ENCODE measurements at regions not wholly inside any gene's neighbourhood (a gene's known extent, or its start where the extent isn't known, plus 50 kb on each side); places are given as distances from the start of the nearest gene placed in this dataset.

DNA sequence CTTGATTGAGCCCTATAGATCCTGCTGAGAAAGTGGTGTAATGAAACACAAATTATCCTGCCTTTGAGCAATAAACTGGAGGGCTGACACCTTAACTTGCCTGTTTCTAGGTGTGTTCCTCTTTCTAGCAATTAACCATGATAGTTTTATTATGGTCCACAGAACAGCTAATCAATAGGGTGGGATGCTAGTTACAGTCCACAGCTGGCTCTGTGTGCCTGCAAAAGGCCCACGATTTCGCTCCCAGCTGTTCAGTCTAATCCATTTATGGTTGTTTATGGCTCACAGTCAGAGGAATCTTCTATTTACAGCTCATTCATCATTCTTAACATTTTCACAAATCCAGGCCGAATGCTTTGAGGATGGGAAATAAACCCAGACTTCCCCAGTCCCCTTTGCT is 674.9 kb downstream of the SMARCA1 start:
- Histone ChIP-seq H3K36me3 (ENCODE audit: insufficient read depth) (no peaks in the 10 kb centered on the region), H3K27me3 (ENCODE audit: insufficient read depth, low read depth) (no peaks in the 10 kb centered on the region), H3K79me2 (ENCODE audit: insufficient read depth, low read depth) (no peaks in the 10 kb centered on the region), H3K4me1 (ENCODE audit: low read depth, poor library complexity, severe bottlenecking) (no peaks in the 10 kb centered on the region), H3K4me2 (no peak overlapping the region), H3K4me3 (IDR thresholded peaks at IDR 0.05; ENCODE audit: insufficient read depth, low read depth, low read length) (no peak overlapping the region), H4K20me1 (ENCODE audit: insufficient read depth) (no peaks in the 10 kb centered on the region), H2AFZ (ENCODE audit: low read depth) (no peak overlapping the region), H3K27ac (no peak overlapping the region), H3K9ac (no peak overlapping the region)
- TF ChIP-seq CTCF (conservative IDR thresholded peaks at IDR 0.05; ENCODE audit: low read depth, low read length): no peak

DNA sequence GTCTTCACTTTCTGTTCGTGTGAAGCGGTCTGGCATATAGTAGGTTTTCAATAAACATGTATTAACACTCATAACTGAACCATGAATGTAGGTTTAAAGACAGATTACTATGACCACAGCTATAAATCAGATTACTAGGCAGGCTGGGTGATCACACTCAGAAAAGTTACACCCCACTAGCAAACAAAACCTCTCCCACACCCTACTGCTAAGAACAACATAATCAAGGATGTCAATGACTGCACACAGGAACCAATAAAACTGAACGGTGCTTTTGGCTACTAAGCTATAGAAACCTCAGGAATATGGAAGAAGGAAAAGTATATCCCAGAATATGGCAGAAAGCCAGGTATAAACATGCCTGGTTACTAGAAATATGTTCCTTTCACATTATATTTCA is 676.9 kb downstream of the SMARCA1 start:
- Histone ChIP-seq H3K4me3 (IDR thresholded peaks at IDR 0.05; ENCODE audit: insufficient read depth, low read depth, low read length) (no peak overlapping the region), H3K27me3 (ENCODE audit: insufficient read depth, low read depth) (no peaks in the 10 kb centered on the region), H3K4me2 (no peak overlapping the region), H3K9ac (no peak overlapping the region), H4K20me1 (ENCODE audit: insufficient read depth) (no peaks in the 10 kb centered on the region), H3K27ac (no peak overlapping the region), H3K4me1 (ENCODE audit: low read depth, poor library complexity, severe bottlenecking) (no peaks in the 10 kb centered on the region), H3K36me3 (ENCODE audit: insufficient read depth) (no peaks in the 10 kb centered on the region), H3K79me2 (ENCODE audit: insufficient read depth, low read depth) (no peaks in the 10 kb centered on the region), H2AFZ (ENCODE audit: low read depth) (no peak overlapping the region)
- TF ChIP-seq CTCF (conservative IDR thresholded peaks at IDR 0.05; ENCODE audit: low read depth, low read length): no peak

DNA sequence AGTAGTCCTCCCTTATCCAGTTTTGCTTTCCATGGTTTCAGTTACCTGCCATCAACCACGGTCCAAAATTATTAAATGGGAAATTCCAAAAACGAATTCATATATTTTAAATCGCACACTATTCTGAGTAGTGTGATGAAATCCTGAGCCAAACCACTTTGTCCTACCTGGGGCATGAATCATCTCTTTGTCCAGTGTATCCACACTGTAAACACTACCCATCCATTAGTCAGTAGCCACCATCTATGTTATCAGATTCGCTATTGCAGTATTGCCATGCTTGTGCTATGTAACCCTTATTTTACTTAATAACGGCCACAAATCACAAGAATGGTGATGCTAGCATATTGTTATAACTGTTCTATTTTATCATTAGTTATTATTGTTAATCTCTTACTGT is 704.6 kb downstream of the SMARCA1 start:
- Histone ChIP-seq H3K27ac (no peak overlapping the region), H2AFZ (ENCODE audit: low read depth) (no peak overlapping the region), H3K4me1 (ENCODE audit: low read depth, poor library complexity, severe bottlenecking) (no peaks in the 10 kb centered on the region), H3K4me2 (no peak overlapping the region), H3K36me3 (ENCODE audit: insufficient read depth) (no peaks in the 10 kb centered on the region), H3K4me3 (IDR thresholded peaks at IDR 0.05; ENCODE audit: insufficient read depth, low read depth, low read length) (no peak overlapping the region), H3K9ac (no peak overlapping the region), H4K20me1 (ENCODE audit: insufficient read depth) (no peaks in the 10 kb centered on the region), H3K27me3 (ENCODE audit: insufficient read depth, low read depth) (no peaks in the 10 kb centered on the region), H3K79me2 (ENCODE audit: insufficient read depth, low read depth) (no peaks in the 10 kb centered on the region)
- TF ChIP-seq CTCF (conservative IDR thresholded peaks at IDR 0.05; ENCODE audit: low read depth, low read length): no peak

DNA sequence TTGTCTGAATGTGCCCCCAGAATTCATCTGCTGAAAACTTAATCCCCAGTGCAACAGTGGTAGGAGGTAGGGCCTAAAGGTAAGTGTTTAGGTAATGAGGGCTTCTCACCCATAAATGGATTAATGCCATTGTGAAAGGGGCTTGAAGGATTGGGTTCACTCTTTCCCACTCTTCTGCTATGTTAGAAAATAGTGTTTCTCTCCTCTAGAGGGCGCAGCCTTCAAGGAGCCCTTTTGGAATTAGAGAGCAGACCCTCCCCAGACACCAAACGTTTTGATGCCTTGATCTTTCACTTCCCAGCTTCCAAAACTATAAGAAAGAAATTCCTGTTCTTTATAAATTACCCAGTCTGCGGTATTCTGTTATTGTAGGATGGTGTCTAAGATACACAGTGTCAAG is 706.4 kb downstream of the SMARCA1 start:
- TF ChIP-seq CTCF (conservative IDR thresholded peaks at IDR 0.05; ENCODE audit: low read depth, low read length): no peak
- Histone ChIP-seq H3K27ac (no peak overlapping the region), H3K27me3 (ENCODE audit: insufficient read depth, low read depth) (no peaks in the 10 kb centered on the region)

DNA sequence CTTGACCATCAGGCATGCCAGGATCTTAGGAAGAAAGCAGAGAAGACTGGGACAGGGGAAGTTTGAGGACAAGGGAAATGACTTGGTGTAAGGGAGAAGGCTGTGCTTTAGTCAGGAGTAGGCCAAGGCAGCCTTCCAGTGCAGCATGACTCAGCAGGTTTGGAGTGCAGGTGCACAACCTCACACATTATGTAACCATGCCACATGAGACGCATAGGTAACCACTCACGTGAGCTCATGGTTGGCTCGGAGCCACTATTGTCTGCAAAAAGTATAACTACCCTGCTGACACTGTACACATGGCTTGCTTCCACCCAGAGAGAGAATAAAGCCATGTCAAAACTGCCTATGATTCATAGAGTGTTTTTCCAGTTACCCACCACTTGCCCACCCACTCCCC is 715.9 kb downstream of the SMARCA1 start:
- Histone ChIP-seq H3K4me1 (ENCODE audit: low read depth, poor library complexity, severe bottlenecking) (no peaks in the 10 kb centered on the region), H3K4me2 (no peak overlapping the region), H3K27ac (no peak overlapping the region), H3K9ac (no peak overlapping the region), H3K4me3 (IDR thresholded peaks at IDR 0.05; ENCODE audit: insufficient read depth, low read depth, low read length) (no peak overlapping the region), H2AFZ (ENCODE audit: low read depth) (no peak overlapping the region), H3K27me3 (ENCODE audit: insufficient read depth, low read depth) (no peaks in the 10 kb centered on the region), H4K20me1 (ENCODE audit: insufficient read depth) (no peaks in the 10 kb centered on the region), H3K79me2 (ENCODE audit: insufficient read depth, low read depth) (no peaks in the 10 kb centered on the region), H3K36me3 (ENCODE audit: insufficient read depth) (no peaks in the 10 kb centered on the region)
- no peak for TF ChIP-seq CTCF (conservative IDR thresholded peaks at IDR 0.05; ENCODE audit: low read depth, low read length)

More for the DNA sequence above, 706.4 kb downstream of the SMARCA1 start:
- Histone ChIP-seq H3K9ac (no peak overlapping the region), H3K4me3 (IDR thresholded peaks at IDR 0.05; ENCODE audit: insufficient read depth, low read depth, low read length) (no peak overlapping the region), H3K36me3 (ENCODE audit: insufficient read depth) (no peaks in the 10 kb centered on the region), H4K20me1 (ENCODE audit: insufficient read depth) (no peaks in the 10 kb centered on the region), H3K4me2 (no peak overlapping the region), H2AFZ (ENCODE audit: low read depth) (no peak overlapping the region), H3K79me2 (ENCODE audit: insufficient read depth, low read depth) (no peaks in the 10 kb centered on the region), H3K4me1 (ENCODE audit: low read depth, poor library complexity, severe bottlenecking) (no peaks in the 10 kb centered on the region)
